RCC 7860 (cell line): ENCODE measurements at regions not wholly inside any gene's neighbourhood (a gene's known extent, or its start where the extent isn't known, plus 50 kb on each side); places are given as distances from the start of the nearest gene placed in this dataset.
A peak's percentile ranks its signal among the peaks of the same experiment; 100 is the strongest.
"Not testable (repeated sequence)": the region's sequence is repeated elsewhere in the genome, so short reads cannot be mapped to it uniquely, and the experiment has no call there.

ENCODE experiments used
- DNase-seq: peaks from one replicate; pipeline ENCODE4 v3.0.0-alpha.2; 2015; ENCODE audit warnings: low spot score
- FAIRE-seq: peaks from 2 replicates; lab custom pipeline; 2012; peaks lifted over from hg19 to GRCh38; lab: Jason Lieb, UNC

DNA sequence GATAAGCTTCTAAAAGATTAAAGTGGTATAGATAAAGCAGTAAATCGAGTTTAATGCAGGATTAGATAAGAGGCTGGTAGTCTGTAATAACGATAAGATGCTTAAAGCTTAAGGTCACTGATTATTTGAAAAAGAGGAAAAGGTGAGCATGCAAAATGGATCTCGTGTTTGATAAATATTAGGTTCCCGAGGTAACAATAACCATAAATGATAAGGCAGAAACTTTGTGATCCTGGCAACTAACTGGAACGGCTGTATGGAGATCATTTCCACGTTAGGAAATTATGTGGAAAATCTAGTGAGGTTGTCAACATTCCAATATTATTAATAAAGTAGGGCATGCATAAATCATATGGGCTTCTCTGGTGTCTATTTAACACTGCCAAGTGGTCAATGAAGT, 255.5 kb downstream of the EFCAB11 start:
- no peak for DNase-seq
- FAIRE-seq: no peak

DNA sequence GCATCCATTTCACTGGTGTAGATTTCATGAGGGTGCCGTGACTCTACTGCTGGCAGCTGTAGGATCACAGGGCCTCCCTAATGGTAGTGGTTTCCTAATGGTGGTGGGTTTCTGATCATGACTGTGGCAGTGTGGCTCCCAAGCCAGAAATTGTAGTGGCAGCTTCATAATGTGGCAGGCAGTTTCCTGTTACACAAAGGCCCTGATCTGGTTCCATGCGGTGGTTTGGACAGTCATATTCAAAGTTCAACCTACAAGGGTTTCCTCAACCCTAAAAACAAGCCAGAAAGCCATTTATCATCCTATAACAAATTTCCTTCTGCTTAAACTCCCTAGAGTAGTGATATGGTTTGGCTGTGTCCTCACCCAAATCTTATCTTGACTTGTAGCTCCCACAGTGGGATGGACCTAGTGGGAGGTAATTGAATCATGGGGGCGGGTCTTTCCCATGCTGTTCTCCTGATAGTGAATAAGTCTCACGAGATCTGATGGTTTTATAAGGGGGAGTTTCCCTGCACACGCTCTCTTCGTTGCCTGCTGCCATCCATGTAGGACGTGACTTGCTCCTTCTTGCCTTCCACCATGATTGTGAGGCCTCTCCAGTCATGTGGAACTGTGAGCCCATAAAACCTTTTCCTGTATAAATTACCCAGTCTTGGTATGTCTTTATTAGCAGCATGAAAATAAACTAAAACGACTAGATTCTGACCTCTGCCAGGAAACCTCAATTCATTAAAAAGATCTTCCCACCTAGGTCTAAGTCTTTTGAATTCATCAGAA, 257.1 kb downstream of the EFCAB11 start:
- DNase-seq (no peak), FAIRE-seq (no peak)

DNA sequence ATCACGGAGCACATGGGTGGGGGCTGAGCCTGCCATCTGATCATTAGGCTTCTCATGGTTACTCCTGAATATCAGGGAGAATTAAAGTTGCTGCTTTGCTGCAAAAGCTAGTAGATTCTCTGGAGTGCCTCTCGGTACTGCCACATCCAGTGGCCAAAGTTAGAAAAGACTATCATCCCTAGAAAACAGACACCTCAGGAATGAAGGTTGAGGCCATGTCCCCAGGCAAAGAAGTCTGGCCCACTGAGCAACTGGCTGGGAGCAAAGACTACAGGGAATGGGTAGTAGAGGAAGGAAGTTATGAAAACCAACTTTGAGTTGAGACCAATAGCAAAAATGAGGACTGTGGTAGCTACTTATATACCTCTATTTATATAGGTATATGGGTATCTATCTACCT, 258.7 kb downstream of the EFCAB11 start:
- DNase-seq (no peak), FAIRE-seq (no peak)

DNA sequence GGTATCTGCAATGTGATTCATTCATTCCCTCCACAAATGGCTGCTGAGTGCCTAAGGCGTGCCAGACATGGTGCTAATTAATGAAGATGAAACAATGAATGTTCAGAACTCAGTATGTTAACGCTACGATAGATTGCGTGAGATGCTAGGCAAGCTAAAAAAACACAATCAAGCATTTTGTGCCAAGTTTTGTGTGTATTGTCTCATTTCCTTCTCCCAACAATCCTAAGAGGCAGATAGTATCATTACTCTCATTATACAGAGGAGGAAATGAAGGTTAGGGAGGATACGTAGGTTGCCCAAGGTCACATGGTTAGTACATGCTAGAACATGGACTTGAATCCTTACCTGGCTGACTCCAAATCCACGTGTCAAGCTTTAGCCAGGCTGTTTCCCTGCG, 264.4 kb downstream of the EFCAB11 start:
- no peak for DNase-seq
- no peak for FAIRE-seq

DNA sequence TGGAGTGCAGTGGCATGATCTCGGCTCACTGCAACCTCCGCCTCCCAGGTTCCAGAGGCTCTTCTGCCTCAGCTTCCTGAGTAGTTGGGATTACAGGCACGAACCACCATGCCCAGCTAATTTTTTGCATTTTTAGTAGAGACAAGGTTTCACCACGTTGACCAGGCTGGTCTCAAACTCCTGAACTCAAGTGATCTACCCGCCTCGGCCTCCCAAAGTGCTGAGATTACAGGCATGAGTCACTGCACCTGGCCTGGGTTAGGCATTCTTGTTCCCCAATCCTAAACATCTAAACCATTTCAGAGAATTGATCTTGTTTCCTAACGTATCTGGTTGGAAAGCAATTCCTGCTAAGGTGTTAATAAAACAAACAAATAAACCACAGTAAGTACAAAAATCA, 264.8 kb downstream of the EFCAB11 start:
- not testable (repeated sequence) for DNase-seq, FAIRE-seq

DNA sequence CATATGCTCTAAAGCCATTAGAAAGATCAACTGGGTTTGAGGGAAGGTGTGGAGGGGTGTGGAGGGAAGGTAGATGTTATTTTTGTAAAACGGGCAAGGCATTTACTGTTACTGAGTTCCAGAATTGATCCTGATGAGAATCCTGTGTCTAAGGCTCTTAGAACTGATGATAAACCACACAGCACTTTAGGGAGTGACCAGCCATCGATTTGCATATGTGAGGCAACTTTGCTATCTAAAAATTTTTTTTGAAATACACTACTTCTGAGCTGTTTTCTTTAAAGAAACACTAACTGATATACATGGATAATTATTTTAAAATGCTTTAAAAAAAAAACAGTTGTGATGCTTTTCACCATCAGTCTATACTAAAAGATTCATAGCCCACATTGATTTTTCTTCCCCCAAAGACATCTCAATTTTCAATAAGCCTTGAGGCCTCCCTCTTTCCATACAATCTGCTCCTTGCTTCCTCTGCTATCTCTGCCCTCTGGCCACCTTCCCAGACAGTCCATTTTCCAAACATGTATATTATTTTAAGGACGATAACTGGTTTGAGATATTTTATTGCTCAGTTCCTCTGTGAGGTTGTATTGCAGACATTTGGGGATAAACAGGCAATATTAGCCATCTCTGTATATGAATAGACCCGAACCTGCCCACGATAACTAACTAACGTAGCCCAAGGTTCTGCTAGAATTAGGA, 265.9 kb downstream of the EFCAB11 start:
- FAIRE-seq (no peak), DNase-seq (no peak)

DNA sequence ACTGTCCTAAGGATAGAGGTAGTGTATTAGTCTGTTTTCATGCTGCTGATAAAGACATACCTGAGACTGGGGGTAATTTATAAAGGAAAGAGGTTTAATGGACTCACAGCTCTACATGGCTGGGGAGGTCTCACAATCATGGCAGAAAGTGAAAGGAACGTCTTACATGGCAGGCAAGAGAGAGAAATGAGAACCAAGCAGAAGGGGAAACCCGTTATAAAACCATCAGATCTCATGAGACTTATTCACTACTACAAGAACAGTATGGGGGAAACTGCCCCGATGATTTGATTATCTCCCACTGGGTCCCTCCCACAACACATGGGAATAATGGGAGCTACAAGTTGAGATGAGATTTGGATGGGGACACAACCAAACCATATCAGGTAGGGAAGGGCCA, 267.4 kb downstream of the EFCAB11 start:
- DNase-seq, FAIRE-seq: not testable (repeated sequence)

DNA sequence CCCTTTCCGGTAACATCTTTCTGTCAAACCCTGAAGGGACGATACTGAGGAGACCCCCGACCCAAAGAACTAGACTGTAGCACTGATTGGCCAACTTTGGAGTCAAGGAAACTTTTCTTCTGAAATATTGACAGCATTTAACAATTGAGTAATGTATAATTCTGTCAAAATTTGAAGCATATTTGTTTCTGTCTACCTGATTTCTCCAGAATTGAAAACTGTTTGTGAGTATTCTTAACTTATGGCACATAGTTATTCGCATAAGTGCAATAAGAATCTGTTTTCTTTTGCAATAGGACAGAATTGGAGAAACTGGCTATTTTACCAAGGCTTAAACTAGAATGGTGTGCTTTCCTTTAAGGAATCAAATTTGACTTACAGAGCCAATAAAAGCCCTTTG, 267.1 kb upstream of the FOXN3 start:
- no peak for FAIRE-seq
- no peak for DNase-seq

DNA sequence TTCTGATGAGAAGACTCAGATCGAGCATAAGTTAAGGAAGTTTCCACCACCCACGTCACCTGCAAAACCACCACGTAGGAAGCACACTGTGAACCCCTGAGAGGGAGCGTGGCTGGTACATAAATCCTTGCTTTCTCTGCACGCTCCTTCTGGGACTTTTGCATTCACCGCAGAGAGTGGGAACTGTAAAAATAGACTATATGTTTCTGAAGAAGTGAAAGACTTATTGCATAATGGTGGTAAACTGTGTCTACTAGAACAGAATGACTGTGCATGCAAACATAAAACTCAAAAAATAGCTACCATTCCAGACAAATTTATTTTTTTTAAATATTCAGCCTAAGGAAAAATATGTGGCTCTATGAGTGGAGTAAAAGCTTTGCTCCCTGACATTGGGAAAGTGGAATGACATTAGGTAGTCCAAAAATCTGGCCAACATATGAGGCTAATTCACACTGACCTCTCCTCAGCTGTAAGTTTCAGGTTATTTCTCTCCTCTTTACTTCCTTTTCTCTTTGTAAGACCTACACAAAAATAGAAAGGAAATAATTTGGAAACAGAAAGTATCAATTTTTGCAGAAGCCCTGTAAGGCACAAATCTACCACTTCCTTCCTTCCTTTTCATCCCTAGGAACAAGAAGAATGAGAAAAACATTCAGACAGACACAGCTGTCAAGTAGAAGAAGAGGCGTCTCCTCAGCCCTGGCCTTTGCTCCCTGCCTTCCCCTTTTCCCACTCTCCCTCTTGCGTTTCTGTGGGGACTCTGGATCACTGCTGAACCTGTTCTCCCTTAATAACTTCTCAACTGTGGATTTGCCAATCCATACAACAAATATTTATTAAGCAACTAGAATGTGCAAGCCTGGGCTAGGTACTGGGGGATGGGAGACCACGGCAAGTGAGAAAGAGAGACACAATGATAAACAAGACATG, 264.3 kb upstream of the FOXN3 start:
- FAIRE-seq: no peak

DNA sequence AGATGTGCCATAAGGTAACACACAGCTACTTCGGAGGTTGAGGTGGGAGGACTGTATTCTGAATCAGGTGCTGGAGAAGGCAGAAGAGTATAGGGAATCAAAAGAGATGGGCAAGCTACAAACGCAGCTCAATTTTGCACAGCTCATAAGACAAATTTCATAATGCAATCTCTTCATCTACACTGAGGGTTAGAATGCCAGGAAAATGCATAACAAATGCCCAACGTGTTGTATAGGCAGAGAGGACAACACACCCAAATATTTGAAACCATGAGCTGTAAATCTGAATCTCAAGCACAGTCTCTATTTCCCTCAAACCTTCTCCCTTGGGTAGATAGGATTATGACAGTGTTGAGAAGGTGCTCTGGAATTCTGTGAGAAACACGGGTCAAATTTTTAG, 263.1 kb upstream of the FOXN3 start:
- FAIRE-seq (no peak), DNase-seq (no peak)

More for the DNA sequence above, 264.3 kb upstream of the FOXN3 start:
- no peak for DNase-seq

DNA sequence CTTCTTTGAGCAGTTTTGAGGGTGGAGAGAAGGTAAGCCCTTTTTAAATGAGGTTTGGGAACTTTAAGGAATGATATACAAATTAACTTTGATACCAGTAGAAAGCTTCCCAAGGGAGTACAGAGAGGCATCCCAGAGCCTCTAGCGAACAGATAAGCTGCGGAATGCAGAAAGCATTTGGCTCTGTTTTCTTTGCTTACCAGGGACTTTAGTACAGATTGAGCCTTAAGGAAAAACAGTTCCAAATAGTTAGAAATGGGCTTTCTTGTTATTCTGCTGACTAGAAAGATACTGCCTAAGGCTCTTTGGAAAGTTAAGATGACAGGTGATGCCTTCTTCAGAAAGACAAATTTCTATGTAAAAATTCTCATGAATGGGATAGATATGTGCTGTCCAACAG, 261.7 kb upstream of the FOXN3 start:
- no peak for DNase-seq
- FAIRE-seq: no peak

DNA sequence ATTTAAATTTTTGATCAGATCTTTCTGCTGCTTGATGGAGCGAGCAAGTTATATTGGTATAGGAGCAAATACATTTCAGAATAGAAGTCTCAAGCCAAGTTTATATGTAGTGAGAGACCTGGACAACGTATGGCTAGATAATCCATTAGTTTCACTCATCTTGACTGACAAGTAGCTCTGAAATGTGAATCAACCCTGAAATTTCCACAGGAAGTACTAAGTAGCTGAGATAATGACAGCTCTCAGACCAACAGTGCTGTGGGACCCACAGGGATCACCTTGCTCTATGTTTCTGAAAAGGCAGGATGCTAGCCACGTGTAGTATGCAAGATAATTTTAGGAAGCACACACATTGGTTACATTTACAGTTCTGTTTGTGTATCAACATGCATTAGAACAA, 258.6 kb upstream of the FOXN3 start:
- no peak for DNase-seq
- no peak for FAIRE-seq

DNA sequence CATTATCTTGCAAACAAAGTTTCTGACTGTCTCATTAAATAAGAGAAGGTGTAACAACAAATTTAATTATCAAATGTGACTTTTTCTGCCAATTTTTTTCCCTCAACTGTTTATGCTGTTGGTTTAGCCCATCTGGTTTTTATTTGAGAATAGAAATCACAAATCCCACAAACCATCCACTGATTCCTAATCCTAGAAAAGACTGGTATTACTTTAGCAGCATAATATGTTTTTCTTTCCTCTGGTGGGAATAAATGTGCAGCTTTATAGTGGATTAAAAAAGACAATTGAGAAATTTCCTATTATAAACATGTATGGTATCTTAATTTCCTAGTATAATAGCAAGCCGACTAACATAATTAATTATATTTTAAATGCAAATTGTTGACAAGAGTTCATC, 257.9 kb upstream of the FOXN3 start:
- FAIRE-seq (no peak), DNase-seq (no peak)

DNA sequence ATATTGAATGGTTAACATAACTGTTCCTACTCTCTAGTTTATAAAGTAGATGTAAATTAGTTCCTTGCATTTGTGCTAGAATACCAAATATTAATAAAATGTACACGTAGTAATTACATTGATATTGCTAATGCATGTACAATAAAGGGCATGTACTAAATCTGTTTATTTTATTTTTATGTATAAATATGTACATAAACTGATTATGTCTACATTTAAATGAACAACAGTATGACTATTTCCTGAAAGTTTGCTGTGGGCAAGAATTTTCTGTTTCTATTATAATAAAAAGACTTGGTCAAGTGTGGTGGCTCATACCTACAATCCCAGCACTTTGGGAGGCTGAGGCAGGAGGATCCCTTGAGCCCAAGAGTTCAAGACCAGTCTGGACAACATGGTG, 257.2 kb upstream of the FOXN3 start:
- DNase-seq (no peak), FAIRE-seq (no peak)

DNA sequence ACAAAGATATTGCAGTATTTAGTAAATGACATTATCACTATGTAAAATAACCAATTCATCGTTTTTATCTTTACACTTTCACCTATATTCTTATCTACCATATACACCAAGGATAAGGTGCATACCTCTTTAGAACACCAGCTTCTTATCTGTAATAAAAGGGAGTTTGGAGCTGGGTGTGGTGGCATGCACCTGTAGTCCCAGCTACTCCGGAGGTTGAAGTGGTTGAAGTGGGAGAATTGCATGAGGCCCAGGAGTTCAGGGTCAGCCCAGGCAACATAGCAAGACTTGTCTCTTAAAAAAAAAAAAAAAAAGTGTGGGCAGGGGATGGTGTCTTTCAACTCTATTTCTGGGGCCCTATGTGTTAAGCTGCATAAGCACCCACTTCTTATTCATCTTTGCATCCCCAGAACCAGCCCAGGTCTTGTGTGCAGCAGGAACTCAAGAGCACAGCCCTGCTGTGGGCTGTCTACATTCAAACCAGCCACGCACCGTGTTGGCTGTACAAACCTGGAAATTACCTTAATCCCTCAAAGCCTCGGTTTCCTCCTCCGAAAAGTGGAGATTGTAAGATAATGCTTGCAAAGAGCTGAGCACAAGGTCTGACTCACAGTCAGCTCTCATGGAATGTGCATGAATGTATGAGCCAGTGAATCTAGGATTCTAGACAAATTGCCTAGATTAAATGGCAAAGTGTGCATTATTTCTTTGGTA, 256.6 kb upstream of the FOXN3 start:
- FAIRE-seq (no peak), DNase-seq (peak; percentile 7)

DNA sequence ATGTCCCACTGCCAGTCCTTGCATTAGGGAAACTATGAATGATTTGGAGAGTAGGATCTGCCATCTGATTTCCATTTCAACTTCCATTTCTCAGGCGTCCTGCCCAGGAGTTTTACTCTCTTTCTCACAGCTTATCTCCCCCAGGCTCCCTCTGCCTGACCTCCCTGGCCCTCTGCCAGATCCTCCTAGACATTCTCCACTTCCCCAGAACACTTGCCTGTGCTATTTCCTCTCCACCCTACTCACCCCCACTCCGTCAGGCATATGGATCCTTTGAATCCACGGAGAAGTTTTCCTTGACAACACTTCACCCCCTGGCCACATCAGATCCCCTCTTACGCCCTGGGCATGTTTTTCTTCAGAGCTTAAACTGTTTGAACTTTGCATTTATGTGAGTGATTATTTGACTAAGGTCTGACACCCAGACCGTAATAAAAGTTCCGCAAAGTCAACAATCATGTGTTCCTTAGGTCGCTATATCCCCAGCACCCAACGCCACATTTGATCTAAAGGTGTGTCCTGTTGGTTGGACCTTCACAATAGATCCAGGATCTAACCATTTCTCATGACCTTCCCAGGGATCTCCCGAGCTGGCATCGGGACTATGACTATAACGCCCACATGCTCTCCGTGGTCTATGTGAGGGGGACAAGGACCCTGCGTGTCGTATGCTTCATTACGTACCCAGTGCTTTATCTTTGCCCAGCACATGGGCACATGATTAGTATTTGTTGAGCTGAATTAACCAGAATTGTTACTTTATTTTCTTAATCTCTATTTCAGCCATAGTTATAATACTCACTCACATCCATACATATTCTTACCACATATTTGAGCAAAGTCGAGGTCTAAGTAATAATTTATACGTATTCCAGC, 255.8 kb upstream of the FOXN3 start:
- no peak for DNase-seq

DNA sequence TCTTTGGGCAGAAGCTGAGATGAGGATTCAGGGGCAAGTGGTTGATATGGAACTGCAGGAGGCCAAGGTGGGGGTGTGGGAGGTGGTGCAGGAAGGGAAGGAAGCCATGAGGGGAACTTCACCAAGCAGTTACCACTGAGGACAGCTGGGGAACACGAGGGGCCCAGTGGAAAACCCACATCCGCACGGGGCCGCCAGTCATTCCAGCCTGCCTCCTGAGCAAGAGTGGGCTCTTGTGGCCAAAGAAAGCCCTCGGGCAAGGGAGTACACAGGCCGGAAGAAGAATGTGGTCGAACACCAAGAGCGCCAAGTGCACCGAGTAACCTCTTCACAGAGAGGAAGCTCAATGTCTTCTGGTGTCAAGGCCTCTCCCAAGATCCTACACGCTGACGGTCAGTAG, 252.2 kb upstream of the FOXN3 start:
- DNase-seq: no peak
- FAIRE-seq: no peak

More for the DNA sequence above, 255.8 kb upstream of the FOXN3 start:
- FAIRE-seq: no peak

DNA sequence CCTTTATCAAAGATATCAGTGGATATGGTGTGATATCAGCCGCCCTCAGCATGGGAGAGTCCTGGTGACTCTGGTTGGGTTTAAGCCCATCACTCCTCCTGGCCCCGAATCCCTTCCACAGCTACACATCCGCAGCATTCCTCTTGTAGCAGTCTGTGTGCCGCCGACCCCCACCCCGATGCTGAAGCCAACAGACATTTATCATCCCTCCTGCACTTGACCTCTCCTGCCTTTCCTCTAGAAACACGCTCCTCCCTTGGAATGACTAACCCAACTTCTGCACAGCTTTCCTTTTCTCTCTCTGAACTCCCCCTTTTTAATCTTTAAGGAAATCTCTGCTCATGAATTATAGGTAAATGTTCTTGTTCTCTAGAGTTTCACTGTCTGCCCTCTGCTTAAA, 250.9 kb upstream of the FOXN3 start:
- FAIRE-seq: no peak
- no peak for DNase-seq

DNA sequence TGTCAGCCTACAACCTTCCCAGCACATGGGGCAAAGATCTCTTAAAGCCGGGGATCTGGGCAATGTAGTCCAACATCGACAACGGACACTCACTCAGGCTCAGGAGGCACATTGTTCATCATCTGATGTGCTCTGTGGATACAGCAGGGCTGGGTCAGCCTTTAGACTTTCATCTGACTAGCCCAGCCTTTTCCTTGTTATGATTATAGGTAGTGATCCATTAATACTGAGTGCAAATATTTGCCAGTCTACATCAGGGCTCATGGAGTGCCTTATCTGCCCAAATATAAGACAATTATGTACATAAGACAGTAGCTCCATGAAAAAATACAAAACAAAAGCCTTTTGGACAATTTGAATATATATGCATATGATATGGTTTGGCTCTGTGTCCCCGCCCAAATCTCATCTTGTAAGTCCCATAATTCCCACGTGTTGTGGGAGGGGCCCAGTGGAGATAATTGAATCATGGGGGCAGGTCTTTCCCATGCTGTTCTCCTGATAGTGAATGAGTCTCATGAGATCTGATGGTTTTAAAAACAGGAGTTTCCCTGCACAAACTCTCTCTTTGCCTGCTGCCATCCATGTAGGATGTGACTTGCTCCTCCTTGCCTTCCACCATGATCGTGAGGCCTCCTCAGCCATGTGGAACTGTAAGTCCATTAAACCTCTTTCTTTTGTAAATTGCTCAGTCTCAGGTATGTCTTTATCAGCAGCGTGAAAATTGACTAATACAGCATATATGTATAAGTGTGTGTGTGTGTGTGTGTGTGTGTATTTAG, 248.5 kb upstream of the FOXN3 start:
- FAIRE-seq, DNase-seq: not testable (repeated sequence)
